Activated T-helper 1 cell treated with anti-CD3 and anti-CD28 coated beads, Interleukin-12 subunit alpha, Interleukin-12 subunit beta, Interleukin-2, Interleukin-4 antibody, amounts not matched to agents 30 ng/mL and 10 ng/mL and 1 ng/mL, durations not matched to agents 14 hours and 24 hours and 36 hours (primary cell): ENCODE measurements at regions not wholly inside any gene's neighbourhood (a gene's known extent, or its start where the extent isn't known, plus 50 kb on each side); places are given as distances from the start of the nearest gene placed in this dataset.
"Not testable (repeated sequence)": the region's sequence is repeated elsewhere in the genome, so short reads cannot be mapped to it uniquely, and the experiment has no call there.

ENCODE experiments used
- DNase-seq: peaks from one replicate; pipeline ENCODE4 v3.0.0; 2021; ENCODE audit warnings: low spot score
- H3K27ac Mint-ChIP-seq: one replicate; pipeline ENCODE4 v1.8.0; 2021; ENCODE audit warnings: mild to moderate bottlenecking, mixed read lengths
- H3K27me3 Mint-ChIP-seq: one replicate; pipeline ENCODE4 v1.8.0; 2022; ENCODE audit warnings: mild to moderate bottlenecking, moderate library complexity, mixed read lengths; ENCODE audit not compliant: insufficient read depth
- H3K36me3 Mint-ChIP-seq: one replicate; pipeline ENCODE4 v1.8.0; 2021; ENCODE audit warnings: low read depth, mixed read lengths
- H3K4me1 Mint-ChIP-seq: one replicate; pipeline ENCODE4 v1.8.0; 2021; ENCODE audit warnings: low read depth, mixed read lengths
- H3K4me3 Mint-ChIP-seq: one replicate; pipeline ENCODE4 v1.8.0; 2021; ENCODE audit warnings: mild to moderate bottlenecking, moderate library complexity, mixed read lengths
- H3K9me3 Mint-ChIP-seq: one replicate; pipeline ENCODE4 v1.8.0; 2021; ENCODE audit warnings: mixed read lengths
- intact Hi-C: fragments of 100-400 bp; cut with micrococcal nuclease; formaldehyde crosslinking; loops from one replicate; pipeline ENCODE4 v1.15.1; 2024

DNA sequence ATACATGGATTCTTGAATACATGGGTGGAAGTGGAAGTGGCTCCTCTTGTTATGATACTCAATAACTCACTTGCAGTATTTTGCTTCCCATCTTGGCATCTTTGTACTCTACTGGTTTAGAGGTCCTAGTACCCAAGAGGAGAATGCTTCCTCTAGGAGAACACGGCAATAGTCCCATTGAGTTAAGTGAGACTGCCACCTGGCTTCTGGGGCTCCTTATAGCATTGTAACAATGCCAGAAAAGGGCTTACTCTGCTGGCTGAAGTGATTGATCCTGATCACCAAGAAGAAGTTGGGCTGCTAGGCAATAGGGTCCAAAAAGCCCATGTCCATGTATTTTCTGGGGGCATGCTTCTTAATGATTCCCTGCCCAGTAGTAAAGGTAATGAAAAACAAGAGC is 627.6 kb upstream of the SGCD start:
- H3K9me3 Mint-ChIP-seq = no peaks in the 10 kb centered on the region
- DNase-seq = no peak
- H3K36me3 Mint-ChIP-seq = no peaks in the 10 kb centered on the region
- H3K4me1 Mint-ChIP-seq = no peaks in the 10 kb centered on the region
- H3K4me3 Mint-ChIP-seq = no peak overlapping the region
- no peak overlapping the region for H3K27ac Mint-ChIP-seq
- intact Hi-C loops = no loop called here
- peaks cover 3% of the 10 kb centered on the region for H3K27me3 Mint-ChIP-seq

DNA sequence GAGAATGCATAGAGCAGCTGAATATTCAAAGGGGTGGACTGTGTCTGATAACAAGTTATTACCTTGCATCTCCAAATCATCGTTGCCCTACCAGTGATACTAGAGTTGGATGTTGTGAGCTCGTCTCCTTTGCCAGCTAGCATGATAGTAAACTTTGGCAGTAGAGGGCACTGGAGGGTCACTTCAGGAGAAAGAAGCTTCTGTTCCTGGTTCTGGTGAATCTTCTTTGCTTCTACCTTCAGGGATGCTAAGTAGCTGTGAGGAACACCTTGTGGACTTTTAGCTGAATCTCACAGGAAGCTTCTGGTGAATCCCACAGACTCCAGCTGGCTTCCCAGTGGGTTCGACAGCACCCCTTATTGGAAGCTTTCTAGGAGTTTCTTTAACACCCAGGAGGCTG is 626.6 kb upstream of the SGCD start:
- H3K36me3 Mint-ChIP-seq = no peaks in the 10 kb centered on the region
- intact Hi-C loops = no loop called here

DNA sequence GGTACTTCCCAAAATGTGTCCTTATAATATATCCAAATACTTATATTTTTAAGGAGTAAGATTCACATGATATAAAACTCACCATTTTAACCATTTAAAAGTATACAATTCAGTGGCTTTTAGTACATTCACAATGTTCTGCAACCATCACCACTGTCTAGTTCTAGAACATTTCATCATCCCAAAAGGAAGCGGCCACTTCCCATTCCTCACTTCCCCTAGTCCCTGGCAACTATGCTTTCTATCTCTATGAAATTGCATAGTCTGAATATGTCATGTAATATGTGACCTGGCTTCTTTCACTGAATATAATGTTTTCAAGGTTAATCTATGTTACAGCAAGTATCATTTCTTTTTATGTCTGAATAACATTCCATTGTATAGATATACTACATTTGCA is 615.1 kb upstream of the SGCD start:
- Mint-ChIP-seq H3K36me3 (no peaks in the 10 kb centered on the region), H3K4me1 (no peaks in the 10 kb centered on the region), H3K27ac (no peak overlapping the region), H3K27me3 (no peaks in the 10 kb centered on the region), H3K4me3 (no peak overlapping the region), H3K9me3 (no peaks in the 10 kb centered on the region)
- DNase-seq = no peak
- intact Hi-C loops = no loop called here

More for the DNA sequence above, 626.6 kb upstream of the SGCD start:
- Mint-ChIP-seq H3K9me3 (no peaks in the 10 kb centered on the region), H3K4me3 (no peak overlapping the region), H3K27me3 (peaks cover 3% of the 10 kb centered on the region), H3K4me1 (no peaks in the 10 kb centered on the region), H3K27ac (no peak overlapping the region)
- DNase-seq = no peak

DNA sequence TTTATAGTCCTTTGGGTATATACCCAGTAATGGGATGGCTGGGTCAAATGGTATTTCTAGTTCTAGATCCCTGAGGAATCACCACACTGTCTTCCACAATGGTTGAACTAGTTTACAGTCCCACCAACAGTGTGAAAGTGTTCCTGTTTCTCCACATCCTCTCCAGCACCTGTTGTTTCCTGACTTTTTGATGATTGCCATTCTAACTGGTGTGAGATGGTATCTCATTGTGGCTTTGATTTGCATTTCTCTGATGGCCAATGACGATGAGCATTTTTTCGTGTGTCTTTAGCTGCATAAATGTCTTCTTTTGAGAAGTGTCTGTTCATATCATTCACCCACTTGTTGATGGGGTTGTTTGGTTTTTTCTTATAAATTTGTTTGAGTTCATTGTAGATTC is 612.5 kb upstream of the SGCD start:
- H3K27ac Mint-ChIP-seq, H3K27me3 Mint-ChIP-seq, DNase-seq, H3K36me3 Mint-ChIP-seq, intact Hi-C loops, H3K4me1 Mint-ChIP-seq, H3K4me3 Mint-ChIP-seq, H3K9me3 Mint-ChIP-seq: not testable (repeated sequence)

DNA sequence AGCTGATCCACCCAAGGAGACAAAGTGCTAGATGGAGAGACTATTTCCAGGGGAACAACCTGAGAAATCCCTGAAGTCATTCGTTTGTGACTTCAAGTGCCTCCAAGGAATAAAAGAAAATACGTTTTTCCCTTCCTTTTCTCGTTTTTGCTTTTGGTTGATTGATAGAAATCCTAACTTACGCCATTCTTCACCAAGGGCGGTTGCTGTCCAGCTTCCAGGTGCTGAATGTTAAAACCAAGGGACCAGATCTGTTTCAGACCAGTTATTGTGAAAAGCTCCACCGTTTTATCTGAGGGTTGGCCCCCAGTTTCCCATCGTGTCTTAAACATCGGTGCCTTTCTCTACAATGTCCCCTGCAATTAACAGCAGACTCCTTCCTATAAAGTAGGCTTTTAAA is 600.7 kb upstream of the SGCD start:
- no peak overlapping the region for H3K27ac Mint-ChIP-seq
- no peaks in the 10 kb centered on the region for H3K36me3 Mint-ChIP-seq
- intact Hi-C loops = loop anchor here (5.0 kb wide), 1 partner anchor 1254 kb away; no protein-coding TSS in a partner anchor
- H3K4me3 Mint-ChIP-seq = no peak overlapping the region
- no peaks in the 10 kb centered on the region for H3K4me1 Mint-ChIP-seq
- no peak for DNase-seq
- peaks cover 39% of the 10 kb centered on the region for H3K27me3 Mint-ChIP-seq
- peaks cover 4% of the 10 kb centered on the region for H3K9me3 Mint-ChIP-seq

DNA sequence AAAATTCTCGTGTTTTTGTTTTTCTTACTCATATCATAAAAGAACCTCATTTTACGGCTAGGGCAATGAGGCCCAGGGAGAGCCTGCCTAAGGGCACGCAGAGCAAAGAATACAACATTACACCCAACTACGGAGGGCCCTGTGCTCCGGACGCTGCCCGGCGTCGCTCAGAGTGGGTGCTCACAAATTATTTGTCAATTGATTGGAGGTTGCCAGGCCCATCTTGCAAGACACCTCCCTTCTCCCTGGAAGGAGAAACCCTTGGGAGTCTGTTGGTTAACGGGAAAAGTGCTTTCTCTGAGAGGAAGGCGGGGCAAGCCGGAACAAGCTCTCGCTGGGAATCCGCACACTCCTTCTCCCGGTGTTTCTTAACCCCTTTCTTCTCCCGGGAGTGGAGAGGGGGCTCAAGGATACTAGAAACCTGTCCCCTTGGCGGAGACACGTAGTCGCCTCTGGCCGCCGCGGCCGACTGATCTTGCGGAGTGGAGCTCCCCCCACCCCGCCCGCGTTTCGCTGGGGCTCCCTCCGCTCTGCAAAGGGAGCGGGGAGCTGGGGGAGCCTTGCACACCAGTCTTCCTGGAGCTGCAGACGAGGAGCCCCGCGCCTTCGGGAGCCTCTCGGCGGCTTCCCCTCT is 599.3 kb upstream of the SGCD start:
- peaks cover 40% of the 10 kb centered on the region for H3K27me3 Mint-ChIP-seq
- DNase-seq = no peak
- no peaks in the 10 kb centered on the region for H3K4me1 Mint-ChIP-seq
- H3K36me3 Mint-ChIP-seq = no peaks in the 10 kb centered on the region
- H3K4me3 Mint-ChIP-seq = no peak overlapping the region
- H3K27ac Mint-ChIP-seq = no peak overlapping the region
- H3K9me3 Mint-ChIP-seq = peaks cover 4% of the 10 kb centered on the region
- intact Hi-C loops = loop anchor here (5.0 kb wide), 1 partner anchor 1255 kb away; no protein-coding TSS in a partner anchor

DNA sequence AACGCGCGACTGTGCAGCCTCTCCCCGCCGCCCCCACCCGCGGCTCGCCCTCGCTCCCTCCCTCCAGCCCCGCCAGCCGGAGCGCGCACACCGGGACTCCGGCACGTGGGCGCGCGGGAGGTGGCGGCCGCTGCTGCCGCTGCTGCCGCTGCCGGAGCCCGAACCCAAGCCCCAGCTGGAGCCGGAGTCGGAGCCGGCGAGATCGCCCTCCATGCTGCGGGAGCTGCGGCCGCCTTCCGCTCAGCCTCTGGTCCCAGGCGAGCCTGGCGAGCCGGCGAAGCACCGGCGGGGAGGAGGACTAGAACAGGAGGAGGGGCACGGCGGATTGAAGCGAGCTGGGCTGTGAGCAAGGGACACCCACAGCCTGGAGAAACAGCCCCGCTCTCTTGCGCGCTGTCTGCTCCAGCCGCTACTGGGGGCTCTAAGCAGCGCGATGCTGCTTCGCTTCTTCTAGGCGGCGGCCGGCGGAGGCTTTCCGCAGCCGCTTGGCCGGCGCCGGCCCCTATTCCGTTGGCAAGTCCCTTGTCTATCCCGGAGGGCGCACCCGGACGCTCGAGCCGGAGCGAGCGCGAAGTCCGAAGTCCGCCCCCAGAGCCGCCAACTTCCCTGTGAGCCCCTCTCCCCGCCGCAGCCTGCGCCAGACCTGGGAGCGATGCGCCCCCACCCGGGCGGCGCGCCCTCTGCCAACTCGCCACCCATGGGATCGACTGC is 598.7 kb upstream of the SGCD start:
- no peak for DNase-seq
- intact Hi-C loops = loop anchor here (5.0 kb wide), 1 partner anchor 1256 kb away; no protein-coding TSS in a partner anchor
- Mint-ChIP-seq H3K9me3 (peaks cover 4% of the 10 kb centered on the region), H3K4me3 (no peak overlapping the region), H3K27ac (no peak overlapping the region), H3K36me3 (no peaks in the 10 kb centered on the region), H3K27me3 (peaks cover 42% of the 10 kb centered on the region), H3K4me1 (no peaks in the 10 kb centered on the region)

DNA sequence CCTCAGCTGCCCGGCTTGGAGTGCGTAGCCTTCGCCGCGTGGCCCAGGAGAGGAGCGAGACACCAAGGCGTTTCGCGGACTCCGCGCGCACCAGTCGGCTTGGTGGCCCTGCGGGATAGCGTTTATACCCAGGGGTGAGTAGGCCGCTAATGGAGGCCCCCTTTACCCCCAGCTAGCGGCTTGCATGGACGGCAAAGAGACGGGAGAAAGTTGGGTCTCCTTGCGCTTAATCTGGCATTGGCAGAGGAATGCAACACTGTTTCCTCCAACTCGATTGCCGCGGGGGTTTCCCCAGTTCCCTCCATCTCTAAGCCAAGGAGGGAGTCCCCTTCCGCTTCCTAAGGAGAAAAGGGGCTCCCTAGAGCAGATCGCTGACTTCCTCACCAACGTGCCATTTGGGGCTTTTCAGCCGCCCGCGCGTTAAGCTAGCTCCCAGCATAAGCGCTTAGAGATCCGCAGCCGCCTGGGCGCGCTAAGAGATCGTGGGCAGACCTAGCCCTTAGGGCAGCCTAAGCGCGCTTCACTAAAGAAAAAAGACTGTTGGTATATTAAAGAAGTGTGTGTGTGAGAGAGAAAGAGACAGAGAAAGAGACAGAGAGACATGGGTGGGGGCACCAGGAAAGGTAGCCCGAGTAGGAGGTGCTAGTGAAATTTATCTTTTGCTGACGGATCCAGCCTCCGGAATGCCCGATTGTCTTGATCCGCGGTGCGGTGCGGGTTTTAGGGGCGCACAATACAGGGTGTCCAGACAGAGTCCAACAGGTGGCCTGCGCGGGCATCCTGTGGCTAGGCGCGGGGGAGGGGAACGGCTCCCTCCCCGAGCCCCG is 597.9 kb upstream of the SGCD start:
- Mint-ChIP-seq H3K9me3 (peaks cover 4% of the 10 kb centered on the region), H3K36me3 (no peaks in the 10 kb centered on the region), H3K27ac (peak overlapping the region; percentile 42), H3K4me3 (no peak overlapping the region), H3K4me1 (no peaks in the 10 kb centered on the region), H3K27me3 (peaks cover 42% of the 10 kb centered on the region)
- intact Hi-C loops = loop anchor here (5.0 kb wide), 1 partner anchor 1257 kb away; no protein-coding TSS in a partner anchor
- DNase-seq = no peak

DNA sequence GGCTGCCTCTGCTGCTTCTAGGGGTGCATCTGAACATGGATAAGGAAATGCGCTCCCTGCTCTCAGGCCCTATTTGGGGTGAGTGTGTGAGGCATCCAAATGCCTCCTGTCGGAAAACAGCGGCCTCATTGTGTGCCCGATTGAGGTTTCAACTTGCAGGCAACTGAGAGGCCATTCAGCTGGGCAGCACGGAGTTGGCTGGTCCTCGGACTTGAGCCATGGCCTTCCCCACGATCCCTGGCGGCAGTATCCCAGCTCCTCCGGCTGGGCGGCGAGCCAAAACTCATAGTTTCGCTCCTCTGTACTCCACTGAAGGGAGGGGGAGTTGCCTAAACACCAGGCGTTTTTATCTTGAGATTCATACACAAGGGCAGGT is 597.3 kb upstream of the SGCD start:
- Mint-ChIP-seq H3K36me3 (no peaks in the 10 kb centered on the region), H3K27ac (no peak overlapping the region), H3K9me3 (peaks cover 4% of the 10 kb centered on the region), H3K4me3 (no peak overlapping the region), H3K4me1 (no peaks in the 10 kb centered on the region), H3K27me3 (peaks cover 42% of the 10 kb centered on the region)
- no peak for DNase-seq
- intact Hi-C loops = loop anchor here (5.0 kb wide), 1 partner anchor 1257 kb away; no protein-coding TSS in a partner anchor

DNA sequence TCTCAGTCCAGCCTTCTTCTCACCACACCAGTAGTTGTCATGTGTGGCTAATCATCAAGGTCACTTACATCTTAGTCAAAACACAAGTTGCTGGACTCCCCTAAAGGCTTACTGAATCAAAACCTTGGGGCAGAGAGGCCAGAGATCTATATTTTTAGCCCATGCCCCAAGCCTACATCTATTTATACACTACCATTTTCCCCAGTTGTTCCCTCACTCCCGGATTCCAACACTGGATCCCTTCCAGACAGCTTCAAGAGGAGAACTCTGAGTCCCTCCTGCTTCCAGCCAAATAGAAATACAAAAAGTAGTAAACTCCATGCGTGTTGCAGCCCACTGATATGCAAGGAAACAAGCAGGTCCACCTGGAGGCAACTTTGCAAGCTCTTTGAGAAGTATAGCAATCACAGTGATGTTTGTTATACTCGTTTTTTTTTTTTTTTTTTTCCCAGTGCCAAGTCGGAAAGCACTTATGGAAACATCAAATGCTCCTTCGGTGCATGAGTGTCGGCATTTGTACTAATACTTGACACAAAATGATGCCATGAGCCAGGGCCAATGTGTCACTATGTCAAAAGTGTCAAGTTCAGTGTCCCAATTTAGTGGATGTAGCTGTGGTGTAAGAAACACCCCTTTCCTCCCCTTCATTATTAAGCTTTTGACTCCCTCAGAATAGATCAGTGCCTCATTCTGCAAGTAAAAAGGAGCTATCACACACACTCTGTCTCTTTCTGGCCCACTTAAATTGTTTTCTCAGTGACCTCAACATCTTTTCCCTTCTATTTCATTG is 594.2 kb upstream of the SGCD start:
- intact Hi-C loops = no loop called here
- Mint-ChIP-seq H3K4me1 (no peaks in the 10 kb centered on the region), H3K27me3 (peaks cover 22% of the 10 kb centered on the region), H3K9me3 (no peaks in the 10 kb centered on the region), H3K4me3 (no peak overlapping the region), H3K36me3 (no peaks in the 10 kb centered on the region), H3K27ac (no peak overlapping the region)
- DNase-seq = no peak

DNA sequence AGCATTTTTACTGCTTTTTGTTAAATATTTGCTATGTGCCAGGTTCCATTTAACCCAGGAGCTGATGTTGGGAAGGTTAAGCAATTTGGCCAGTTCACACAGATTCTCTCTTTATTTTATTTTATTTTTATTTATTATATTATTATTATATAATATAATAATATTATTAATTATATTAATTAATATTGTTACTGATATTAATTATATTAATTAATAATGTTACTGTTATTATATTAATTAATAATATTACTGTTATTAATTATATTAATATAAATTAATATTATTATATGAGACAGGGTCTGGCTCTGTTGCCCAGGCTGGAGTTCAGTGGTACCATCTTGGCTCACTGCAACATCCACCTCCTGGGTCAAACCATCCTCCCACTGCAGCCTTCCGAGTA is 593.0 kb upstream of the SGCD start:
- Mint-ChIP-seq H3K27me3 (peaks cover 21% of the 10 kb centered on the region), H3K9me3 (no peaks in the 10 kb centered on the region), H3K4me3 (no peak overlapping the region), H3K4me1 (no peaks in the 10 kb centered on the region), H3K36me3 (no peaks in the 10 kb centered on the region), H3K27ac (no peak overlapping the region)
- intact Hi-C loops = no loop called here
- DNase-seq = no peak

DNA sequence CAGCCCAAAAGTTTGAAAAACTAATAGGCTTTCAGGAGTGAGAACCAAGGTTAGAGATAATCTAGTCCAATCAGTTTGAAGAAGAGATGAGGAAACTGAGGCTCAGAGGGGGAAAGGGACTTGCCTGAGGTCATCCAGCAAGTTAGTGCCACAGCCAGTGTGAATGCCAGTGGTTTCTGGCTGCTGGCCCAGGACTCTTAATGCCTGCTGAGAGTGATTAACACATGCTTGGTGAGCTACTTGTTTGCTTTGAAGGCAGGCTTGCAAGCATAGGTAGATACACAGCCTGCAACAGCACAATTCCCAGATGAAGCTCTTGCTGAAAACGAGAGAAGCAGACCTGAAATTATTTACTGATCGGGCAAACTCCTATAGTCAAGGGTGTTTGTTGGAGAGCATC is 591.6 kb upstream of the SGCD start:
- no peaks in the 10 kb centered on the region for H3K4me1 Mint-ChIP-seq
- DNase-seq = no peak
- peaks cover 9% of the 10 kb centered on the region for H3K27me3 Mint-ChIP-seq
- H3K36me3 Mint-ChIP-seq = no peaks in the 10 kb centered on the region
- H3K9me3 Mint-ChIP-seq = no peaks in the 10 kb centered on the region
- H3K27ac Mint-ChIP-seq = no peak overlapping the region
- no peak overlapping the region for H3K4me3 Mint-ChIP-seq
- intact Hi-C loops = no loop called here
